Kidney epithelial cell (primary cell): ENCODE measurements at regions not wholly inside any gene's neighbourhood (a gene's known extent, or its start where the extent isn't known, plus 50 kb on each side); places are given as distances from the start of the nearest gene placed in this dataset.
A peak's percentile ranks its signal among the peaks of the same experiment; 100 is the strongest.

Source experiments
- DNase-seq: peaks from one replicate; pipeline ENCODE4 v3.0.0-alpha.2; 2010; ENCODE audit warnings: low read depth
- H3K27me3 ChIP-seq: 2 replicates; pipeline ENCODE4 v1.6.0; 2011; ENCODE audit warnings: low read length; ENCODE audit not compliant: control insufficient read depth, insufficient read depth
- H3K36me3 ChIP-seq: 2 replicates; pipeline ENCODE4 v1.5.1; 2011; ENCODE audit warnings: low read length; ENCODE audit not compliant: control insufficient read depth, insufficient read depth
- H3K4me3 ChIP-seq: 2 replicates; pipeline ENCODE4 v1.5.1; 2011; ENCODE audit warnings: low read depth, mild to moderate bottlenecking, control low read depth, low read length
- CTCF ChIP-seq: IDR thresholded peaks from 2 replicates; pipeline ENCODE4 v1.5.1; 2011; ENCODE audit warnings: mild to moderate bottlenecking, moderate library complexity, low read length, control low read depth, inconsistent platforms; ENCODE audit not compliant: insufficient read depth, poor library complexity, severe bottlenecking

- no peaks in the 10 kb centered on the region for H3K27me3 ChIP-seq
- DNase-seq = no peak
- TF ChIP-seq CTCF = no peak
- H3K4me3 ChIP-seq = no peak overlapping the region
- no peaks in the 10 kb centered on the region for H3K36me3 ChIP-seq
Observed at GRCh38 chr18:53799134-53799533, 425.3 kb downstream of the MBD2 start.

- no peaks in the 10 kb centered on the region for H3K36me3 ChIP-seq
- H3K4me3 ChIP-seq = no peak overlapping the region
- no peak for DNase-seq
- no peak for TF ChIP-seq CTCF
- no peaks in the 10 kb centered on the region for H3K27me3 ChIP-seq
Observed at GRCh38 chr18:53798516-53798915, 426.0 kb downstream of the MBD2 start.

- Histone ChIP-seq H3K27me3 (no peaks in the 10 kb centered on the region), H3K36me3 (no peaks in the 10 kb centered on the region), H3K4me3 (no peak overlapping the region)
- no peak for TF ChIP-seq CTCF
- no peak for DNase-seq
Observed at GRCh38 chr18:53797998-53798495, 426.4 kb downstream of the MBD2 start.

- no peak overlapping the region for H3K4me3 ChIP-seq
- no peaks in the 10 kb centered on the region for H3K27me3 ChIP-seq
- no peaks in the 10 kb centered on the region for H3K36me3 ChIP-seq
- TF ChIP-seq CTCF = no peak
- DNase-seq = peak; percentile 65
Observed at GRCh38 chr18:53796040-53796729, 428.3 kb downstream of the MBD2 start.

GRCh38 chr18:53795610-53796009 is 428.9 kb downstream of the MBD2 start:
- no peaks in the 10 kb centered on the region for H3K27me3 ChIP-seq
- DNase-seq = no peak
- TF ChIP-seq CTCF = no peak
- no peaks in the 10 kb centered on the region for H3K36me3 ChIP-seq
- no peak overlapping the region for H3K4me3 ChIP-seq

GRCh38 chr18:53795061-53795460 is 429.4 kb downstream of the MBD2 start:
- no peak for DNase-seq
- Histone ChIP-seq H3K36me3 (no peaks in the 10 kb centered on the region), H3K4me3 (no peak overlapping the region), H3K27me3 (no peaks in the 10 kb centered on the region)
- TF ChIP-seq CTCF = no peak
